D721Med (cell line): ENCODE measurements at regions not wholly inside any gene's neighbourhood (a gene's known extent, or its start where the extent isn't known, plus 50 kb on each side); places are given as distances from the start of the nearest gene placed in this dataset.
"Not testable (repeated sequence)": the region's sequence is repeated elsewhere in the genome, so short reads cannot be mapped to it uniquely, and the experiment has no call there.

ENCODE experiments used
- DNase-seq: peaks from one replicate; pipeline ENCODE4 v3.0.0; 2011; ENCODE audit warnings: low spot score; ENCODE audit not compliant: insufficient read length
- FAIRE-seq: peaks from 2 replicates; lab custom pipeline; 2011; peaks lifted over from hg19 to GRCh38; lab: Jason Lieb, UNC
- TF ChIP-seq, protein P1 (sequence below): IDR thresholded peaks from 2 replicates; pipeline ENCODE4 v1.5.1; 2012; ENCODE audit warnings: mild to moderate bottlenecking, control low read depth; ENCODE audit not compliant: insufficient read depth; ENCODE audit errors: missing control alignments

DNA sequence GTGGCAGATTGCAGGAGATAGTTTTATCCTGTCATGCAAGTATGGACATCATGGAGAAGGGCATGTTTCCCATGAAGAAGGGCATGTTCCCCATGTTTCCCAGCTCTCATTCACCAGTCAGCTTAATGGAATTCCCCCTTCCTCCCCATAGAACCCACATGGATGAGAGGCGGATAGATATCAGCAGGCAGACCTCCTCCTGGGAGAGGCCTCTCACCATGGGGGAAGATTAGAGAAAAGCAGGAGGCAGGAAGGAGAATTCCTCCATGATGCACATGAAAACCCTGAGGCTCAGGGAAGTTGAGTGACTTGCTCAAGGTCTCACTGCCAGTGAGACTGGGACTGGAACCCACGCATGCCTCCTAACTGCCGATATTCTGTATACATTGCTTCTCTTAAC, 92.9 kb upstream of the FOXN3 start:
- DNase-seq (no peak), FAIRE-seq (no peak)
- TF ChIP-seq, protein P1, sequence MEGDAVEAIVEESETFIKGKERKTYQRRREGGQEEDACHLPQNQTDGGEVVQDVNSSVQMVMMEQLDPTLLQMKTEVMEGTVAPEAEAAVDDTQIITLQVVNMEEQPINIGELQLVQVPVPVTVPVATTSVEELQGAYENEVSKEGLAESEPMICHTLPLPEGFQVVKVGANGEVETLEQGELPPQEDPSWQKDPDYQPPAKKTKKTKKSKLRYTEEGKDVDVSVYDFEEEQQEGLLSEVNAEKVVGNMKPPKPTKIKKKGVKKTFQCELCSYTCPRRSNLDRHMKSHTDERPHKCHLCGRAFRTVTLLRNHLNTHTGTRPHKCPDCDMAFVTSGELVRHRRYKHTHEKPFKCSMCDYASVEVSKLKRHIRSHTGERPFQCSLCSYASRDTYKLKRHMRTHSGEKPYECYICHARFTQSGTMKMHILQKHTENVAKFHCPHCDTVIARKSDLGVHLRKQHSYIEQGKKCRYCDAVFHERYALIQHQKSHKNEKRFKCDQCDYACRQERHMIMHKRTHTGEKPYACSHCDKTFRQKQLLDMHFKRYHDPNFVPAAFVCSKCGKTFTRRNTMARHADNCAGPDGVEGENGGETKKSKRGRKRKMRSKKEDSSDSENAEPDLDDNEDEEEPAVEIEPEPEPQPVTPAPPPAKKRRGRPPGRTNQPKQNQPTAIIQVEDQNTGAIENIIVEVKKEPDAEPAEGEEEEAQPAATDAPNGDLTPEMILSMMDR: no peak

DNA sequence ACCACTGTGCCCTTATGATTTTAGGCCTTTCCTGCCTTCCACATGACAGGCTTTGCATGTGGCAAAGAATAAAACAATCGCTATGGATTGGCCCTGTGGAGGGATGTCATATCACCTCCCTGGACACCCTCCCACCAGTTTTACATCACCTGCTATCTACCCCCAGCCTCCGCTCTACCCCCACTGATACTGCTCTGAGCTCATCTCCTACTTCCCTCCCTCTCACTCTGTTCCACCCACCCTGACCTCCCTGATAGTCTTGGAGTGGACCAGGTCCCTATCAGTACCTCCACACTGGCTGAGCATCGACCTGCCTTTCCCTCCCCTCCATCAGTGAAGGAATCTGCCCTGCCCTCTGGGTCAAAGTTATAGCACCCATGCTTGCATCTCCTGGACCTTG, 91.8 kb upstream of the FOXN3 start:
- DNase-seq (no peak), FAIRE-seq (no peak)
- TF ChIP-seq, protein P1: no peak

DNA sequence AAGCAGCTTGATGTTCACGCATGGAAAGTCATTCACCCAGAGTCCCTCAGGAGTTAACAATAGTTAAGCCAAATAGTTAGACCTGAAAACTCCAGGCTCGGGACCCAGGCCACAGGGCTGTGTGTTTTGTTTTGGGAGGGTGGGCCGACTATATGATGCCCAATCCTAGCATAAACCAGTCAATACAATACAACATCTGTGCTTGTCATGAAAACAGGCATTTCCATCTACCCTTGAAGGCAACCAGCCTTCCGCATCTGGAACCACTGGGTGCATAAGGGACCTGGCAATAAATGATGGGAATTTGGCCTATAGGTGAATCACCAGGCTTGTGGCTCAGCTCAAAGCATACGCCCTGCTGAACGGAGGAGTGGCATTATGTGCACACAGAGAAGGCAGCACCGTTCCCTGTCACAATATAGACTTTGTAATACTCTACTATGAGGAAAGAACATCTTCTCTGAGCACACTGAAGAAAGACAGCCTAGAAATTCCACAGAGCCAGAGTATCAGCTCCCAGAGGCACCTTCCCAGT, 91.0 kb upstream of the FOXN3 start:
- TF ChIP-seq, protein P1: no peak
- FAIRE-seq (no peak), DNase-seq (no peak)

DNA sequence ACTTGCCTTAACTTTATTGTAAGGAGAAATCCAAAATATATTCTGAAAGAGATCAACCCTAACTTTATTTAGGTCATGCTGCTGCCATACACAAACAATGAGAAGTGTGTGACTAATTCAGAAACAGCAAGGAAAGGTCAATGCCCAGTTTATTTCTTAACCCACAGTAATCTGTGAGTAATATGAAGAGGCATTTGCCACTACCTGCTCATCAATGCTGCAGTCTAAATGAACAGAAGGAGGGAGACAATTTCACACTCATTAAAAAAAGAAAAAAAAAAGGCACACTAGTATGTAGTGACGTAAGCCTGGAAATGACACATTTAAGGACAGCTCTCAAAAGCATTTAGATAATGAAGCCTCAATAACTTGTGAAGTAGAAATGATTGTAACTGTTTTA, 90.5 kb upstream of the FOXN3 start:
- TF ChIP-seq, protein P1: no peak
- DNase-seq: no peak
- no peak for FAIRE-seq

DNA sequence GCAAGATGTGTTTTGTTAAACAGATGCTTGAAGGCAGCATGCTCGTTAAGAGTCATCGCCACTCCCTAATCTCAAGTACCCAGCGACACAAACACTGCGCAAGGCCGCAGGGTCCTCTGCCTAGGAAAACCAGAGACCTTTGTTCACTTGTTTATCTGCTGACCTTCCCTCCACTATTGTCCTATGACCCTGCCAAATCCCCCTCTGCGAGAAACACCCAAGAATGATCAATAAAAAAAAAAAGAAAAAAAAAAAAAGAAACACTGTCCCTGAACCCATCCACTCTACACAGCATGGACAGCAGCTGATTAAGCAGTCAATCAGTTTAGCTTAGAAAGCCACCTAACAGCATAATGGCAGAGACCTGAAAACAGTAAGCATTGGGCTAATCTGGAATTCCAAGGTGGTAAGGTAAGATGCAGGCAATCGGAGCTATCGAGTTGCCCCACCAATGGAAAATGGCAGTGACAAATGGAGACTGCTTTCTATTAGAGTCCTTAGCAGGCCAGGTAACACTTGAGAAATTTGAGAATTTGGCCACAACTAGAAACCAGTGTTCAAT, 89.9 kb upstream of the FOXN3 start:
- not testable (repeated sequence) for DNase-seq, FAIRE-seq

DNA sequence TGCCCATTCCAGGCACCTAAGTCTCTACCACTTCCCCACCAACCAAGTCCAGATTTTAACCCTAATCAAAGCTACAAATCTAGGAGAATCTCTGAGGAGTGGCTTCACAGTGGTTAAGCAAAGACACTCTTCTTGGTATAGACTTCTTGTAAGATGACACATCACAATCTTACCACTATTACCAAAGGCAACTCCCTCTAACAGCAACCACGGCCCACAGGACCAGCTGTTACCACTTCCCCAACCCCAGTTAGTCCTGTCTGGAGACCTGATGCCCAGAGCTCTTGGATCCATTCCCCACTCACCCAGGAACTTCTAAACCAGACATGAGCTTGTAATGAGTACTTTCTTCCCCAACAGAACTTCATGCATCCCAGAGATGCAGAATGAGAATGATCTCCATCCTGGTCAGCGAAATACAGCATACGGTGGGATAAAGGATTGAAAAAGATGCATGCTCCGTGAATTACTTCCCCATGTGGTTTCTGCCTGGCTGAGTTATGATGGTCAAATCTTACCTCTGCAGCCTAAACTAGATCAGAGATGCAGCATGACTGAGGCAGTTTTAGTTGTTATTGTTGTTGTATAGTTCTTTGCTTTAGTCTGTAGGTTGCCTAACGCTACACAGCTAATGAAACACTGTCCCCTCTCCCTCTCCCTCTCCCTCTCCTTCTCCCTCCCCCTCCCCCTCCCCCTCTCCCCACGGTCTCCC, 87.7 kb upstream of the FOXN3 start:
- DNase-seq (no peak), FAIRE-seq (no peak)
- TF ChIP-seq, protein P1: no peak

DNA sequence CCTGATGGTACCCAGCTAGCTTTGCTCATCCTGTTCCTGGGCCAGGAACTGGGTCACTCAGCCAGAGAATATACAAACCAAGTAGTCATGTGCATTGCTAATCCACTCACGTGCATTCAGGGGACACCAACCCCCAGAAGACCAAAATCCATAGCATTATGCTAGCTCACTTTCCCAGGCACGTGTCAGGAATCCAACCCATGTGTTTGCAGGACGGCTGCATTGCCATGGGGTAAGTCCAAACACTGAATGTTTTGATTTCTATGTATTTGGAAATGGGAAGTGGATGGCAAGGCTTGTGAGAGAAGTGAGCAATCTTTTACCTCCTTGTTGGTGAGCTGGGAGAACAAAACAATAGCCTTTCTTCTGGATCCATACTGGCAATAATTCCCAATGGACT, 87.1 kb upstream of the FOXN3 start:
- no peak for DNase-seq
- FAIRE-seq: no peak
- TF ChIP-seq, protein P1: no peak
